Fibroblast of skin of right quadriceps (primary cell): ENCODE measurements at regions not wholly inside any gene's neighbourhood (a gene's known extent, or its start where the extent isn't known, plus 50 kb on each side); places are given as distances from the start of the nearest gene placed in this dataset.
"Not testable (repeated sequence)": the region's sequence is repeated elsewhere in the genome, so short reads cannot be mapped to it uniquely, and the experiment has no call there.

Experiments
- DNase-seq: peaks from one replicate; pipeline ENCODE4 v3.0.0-alpha.2; 2013

- no peak for DNase-seq
Measured at GRCh38 chr6:76837564-76837963, 625.7 kb downstream of the HTR1B start.

DNA sequence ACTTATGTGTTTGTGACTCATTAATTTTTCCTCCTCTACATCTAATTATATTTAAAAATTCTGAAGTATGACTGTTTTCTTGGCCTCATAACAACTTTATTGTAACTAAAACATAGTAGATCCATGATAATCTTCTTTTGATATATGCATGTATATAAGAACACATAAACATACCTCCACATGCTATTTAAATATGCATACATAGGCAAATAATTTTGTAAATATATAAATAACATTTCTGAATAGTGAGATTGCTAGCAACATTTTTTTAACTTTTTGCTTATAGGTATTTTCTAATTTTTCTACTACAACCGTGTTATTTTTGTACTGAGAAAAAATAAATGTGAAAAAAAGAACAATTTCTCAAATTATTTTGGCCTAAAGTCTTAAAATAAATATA lies 627.6 kb downstream of the HTR1B start:
- no peak for DNase-seq

DNA sequence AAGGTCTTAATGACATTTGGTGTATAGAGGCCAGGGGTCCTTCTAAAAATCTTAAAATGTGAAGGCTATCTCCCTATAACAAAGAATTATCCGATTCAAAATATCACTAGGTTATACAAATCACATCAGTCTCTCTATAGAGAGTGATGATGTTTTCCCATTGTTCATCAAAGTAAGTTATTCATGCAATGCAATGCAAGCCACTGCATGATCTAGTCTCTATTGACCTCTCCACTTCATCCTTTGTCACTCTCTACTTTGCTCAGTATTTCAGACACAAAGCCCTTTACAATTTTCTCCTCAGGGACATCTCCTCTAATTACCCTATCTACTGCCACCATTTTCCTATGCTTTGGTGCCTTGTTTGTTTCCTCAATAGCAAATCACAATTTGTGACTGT lies 628.0 kb downstream of the HTR1B start:
- DNase-seq = no peak

DNA sequence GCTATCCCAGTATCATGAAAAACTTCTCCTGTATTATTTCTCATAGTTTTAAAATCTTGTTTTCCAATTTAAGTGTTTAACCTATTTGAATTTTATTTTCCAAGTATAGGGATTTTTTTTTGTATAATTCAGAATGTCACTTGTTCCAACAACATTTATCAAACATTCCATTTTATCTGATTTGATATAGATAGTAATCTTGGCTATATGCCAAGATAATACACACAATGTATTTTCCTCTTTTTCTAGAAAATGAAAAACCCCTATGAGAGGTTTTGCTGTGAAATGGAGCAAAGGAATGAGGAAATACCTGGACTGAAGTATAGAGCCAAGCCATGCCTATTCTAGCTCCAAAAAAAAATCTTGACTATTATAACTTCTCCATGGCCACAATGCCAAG lies 628.9 kb downstream of the HTR1B start:
- DNase-seq = no peak

DNA sequence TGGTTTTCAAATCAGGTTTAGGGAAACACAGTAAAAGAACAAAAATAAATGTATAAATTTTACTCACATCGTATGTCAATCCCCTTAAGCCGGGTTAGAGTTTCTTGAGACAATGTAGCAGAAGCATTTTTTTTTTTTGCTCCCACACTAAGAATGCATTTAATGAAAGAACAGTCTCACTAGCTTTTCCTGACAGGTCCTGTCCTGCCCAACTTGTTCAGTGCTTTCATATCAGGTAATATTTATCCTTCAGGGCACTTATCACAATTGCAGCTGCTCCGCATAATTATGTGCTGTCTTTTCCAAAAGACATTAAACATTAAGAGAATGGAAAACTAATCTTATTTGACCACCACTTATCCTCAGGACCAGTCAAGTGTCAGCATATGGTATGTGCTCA lies 632.0 kb downstream of the HTR1B start:
- DNase-seq = no peak

GRCh38 chr6:76823578-76823977 lies 639.7 kb downstream of the HTR1B start:
- DNase-seq = not testable (repeated sequence)

DNA sequence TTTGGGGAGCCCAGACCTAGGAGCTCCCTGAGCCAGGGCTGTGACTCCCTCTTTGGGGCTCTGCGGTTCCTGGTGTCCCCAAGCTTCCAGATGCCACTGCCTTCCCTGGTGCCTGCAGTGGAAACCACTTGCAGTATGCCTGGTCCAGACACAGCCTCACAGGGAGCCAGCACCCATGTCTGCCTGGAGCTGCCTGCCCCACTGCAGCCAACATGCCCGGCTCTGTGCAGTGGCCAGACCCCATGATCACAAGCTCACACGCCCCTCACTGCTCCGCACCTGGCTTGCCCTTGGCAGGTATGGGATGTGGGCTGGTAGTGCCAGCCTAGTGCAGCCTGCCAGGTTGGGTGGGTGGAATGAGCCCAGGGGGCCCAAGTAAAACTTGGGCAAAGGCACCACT lies 644.8 kb downstream of the HTR1B start:
- DNase-seq = no peak

GRCh38 chr6:76817429-76817828 lies 645.9 kb downstream of the HTR1B start:
- no peak for DNase-seq

- DNase-seq = no peak
Measured at GRCh38 chr6:76814496-76815458, 648.5 kb downstream of the HTR1B start.

DNA sequence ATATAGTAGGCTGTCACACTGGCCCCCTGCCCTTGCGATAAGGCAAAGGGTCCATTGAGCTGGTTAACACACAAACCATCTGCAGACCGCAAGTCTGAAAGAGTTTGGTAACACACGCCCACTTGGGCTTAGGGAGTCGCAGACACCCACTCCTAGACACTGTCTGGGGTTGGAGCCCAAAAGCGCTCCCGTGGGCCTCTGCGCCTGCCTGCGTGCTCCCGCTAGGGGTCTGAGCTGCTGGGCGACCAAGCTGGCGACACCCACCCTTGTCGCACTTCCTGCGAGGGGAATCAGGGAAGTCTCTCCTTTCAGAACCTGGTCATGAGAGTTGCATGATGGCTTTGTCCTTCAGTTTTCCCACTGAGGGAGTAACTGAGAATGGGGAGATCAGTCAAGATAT lies 653.0 kb downstream of the HTR1B start:
- no peak for DNase-seq

GRCh38 chr6:76803038-76803580 lies 660.2 kb downstream of the HTR1B start:
- no peak for DNase-seq

- DNase-seq = peak; percentile 42
Measured at GRCh38 chr6:76792394-76792793, 670.9 kb downstream of the HTR1B start.

GRCh38 chr6:76790881-76791280 lies 672.4 kb downstream of the HTR1B start:
- no peak for DNase-seq

GRCh38 chr6:76790045-76790796 lies 673.1 kb downstream of the HTR1B start:
- DNase-seq = no peak

DNA sequence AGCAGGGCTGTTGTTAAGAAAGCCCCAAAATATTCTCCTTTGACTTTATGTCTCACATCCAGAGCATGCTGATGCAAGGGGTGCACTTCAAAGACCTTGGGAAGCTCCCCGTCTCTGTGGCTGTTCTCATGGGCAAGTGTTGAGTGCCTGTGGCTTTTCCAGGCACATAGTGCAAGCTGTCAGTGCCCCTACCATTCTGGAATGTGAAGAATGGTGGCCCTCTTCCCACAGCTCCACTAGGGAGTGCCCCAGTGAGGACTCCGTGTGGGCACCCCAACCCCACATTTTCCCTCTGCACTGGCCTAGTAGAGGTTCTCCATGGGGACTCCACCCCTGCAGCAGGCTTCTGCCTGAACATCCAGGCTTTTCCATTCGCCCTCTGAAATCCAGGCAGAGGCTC lies 673.7 kb downstream of the HTR1B start:
- no peak for DNase-seq

GRCh38 chr6:76788155-76788554 lies 675.1 kb downstream of the HTR1B start:
- DNase-seq = no peak

GRCh38 chr6:76779068-76779467 lies 684.2 kb downstream of the HTR1B start:
- no peak for DNase-seq

GRCh38 chr6:76776876-76777275 lies 686.4 kb downstream of the HTR1B start:
- DNase-seq = no peak

DNA sequence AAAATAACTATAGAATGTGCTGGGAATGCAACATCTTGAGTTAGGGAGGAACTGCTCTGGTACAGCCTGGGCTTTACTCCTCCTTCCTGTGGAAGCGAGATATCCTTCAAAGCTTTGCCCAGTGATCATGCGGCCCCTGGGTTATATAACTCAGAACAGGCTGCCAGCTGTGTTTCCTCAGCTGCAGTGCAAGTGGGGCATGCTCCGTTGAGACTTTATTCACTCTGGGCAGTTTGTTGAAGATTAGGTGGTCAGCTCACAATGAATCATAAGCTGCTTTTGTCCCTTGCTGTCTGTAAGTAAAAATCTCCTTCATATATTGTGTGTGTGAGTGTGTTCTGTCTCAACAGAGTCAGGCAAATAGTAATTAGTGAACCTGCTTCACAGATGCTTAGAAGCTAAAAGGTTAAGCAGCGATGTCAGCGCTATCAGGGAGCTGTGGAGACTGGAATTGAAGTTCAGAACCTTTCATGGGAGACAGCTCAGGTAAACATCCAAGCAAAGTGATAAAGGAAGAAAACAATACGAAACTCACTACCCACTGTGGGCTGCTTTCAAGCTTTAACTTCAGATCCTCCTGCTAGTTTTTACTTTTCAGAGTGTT lies 688.4 kb downstream of the HTR1B start:
- DNase-seq = no peak

DNA sequence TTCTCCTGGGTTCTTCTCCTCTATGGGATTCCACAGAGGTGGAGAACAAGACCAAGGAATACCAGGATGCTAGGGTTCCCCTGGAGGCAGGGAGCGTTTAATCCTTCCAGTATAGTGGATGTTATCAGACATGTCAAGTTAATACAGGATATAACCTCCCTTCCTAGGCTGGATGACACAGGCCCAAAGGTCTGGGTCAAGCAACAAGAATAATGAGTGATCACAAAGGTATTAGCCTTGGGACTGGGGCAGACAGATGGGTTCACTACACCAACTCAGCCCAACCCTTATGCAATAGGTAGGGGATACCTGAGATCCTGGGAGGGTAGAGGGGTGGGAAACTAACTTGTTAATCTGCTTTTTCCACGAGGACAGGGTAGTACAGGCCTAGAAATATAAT lies 690.3 kb downstream of the HTR1B start:
- DNase-seq = no peak

DNA sequence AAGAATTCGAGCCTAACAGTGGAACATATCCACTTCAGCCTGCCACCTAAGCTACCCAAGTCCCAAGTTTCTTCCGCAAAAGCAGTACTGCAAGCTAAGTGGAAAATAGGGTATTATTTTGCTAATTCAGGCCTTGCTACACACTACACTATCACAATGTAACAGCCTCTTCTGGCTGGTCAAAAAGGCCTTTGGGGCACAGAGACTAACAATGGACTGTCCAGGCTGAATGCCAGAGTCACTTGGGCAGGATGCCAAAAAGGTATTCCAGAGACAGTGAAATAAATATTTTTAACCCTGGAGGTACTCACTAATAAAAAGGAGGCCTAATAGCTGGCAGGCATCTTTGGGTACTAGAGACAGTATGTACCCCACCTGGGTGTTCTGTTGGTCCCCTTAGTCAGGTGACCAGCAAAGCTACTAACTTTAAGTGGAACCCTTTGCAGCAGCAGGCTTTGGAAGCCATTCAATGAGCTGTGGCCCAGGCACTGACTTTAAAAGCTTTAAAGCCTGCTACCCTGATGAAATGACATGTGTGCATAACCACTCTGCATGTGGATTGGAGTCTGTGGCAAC lies 692.1 kb downstream of the HTR1B start:
- DNase-seq = no peak

- DNase-seq = no peak
Measured at GRCh38 chr6:76770281-76770680, 693.0 kb downstream of the HTR1B start.

- DNase-seq = no peak
Measured at GRCh38 chr6:76768556-76768955, 694.7 kb downstream of the HTR1B start.
